ENCODE measurements at regions not wholly inside any gene's neighbourhood (a gene's known extent, or its start where the extent isn't known, plus 50 kb on each side); places are given as distances from the start of the nearest gene placed in this dataset.

GRCh38 chr17:69870751-69871199, 204.2 kb upstream of the KCNJ16 start:
- peaks cover 98% of the 10 kb centered on the region for H3K9me3 ChIP-seq (ENCODE audit: low read length)
- no peaks in the 10 kb centered on the region for H3K4me1 ChIP-seq (ENCODE audit: insufficient read depth, low read length)
- no peaks in the 10 kb centered on the region for H3K79me2 ChIP-seq (ENCODE audit: insufficient read depth, low read length)
- no TSS peak for BruUV-seq (replicated peaks)
- no peaks in the 10 kb centered on the region for H3K36me3 ChIP-seq (replicated peaks in 1 of 2; ENCODE audit: control insufficient read depth in 1 of 2, insufficient read depth in 2 of 2, low read length in 2 of 2)
- intact Hi-C loops (cut with micrococcal nuclease; ENCODE audit: unreplicated experiment) (no loop called here), in situ Hi-C loops (cut with HindIII; ENCODE audit: extremely low pct_ligation_motif_present, low pct_unique_long_range_greater_than_20kb) (no loop called here)
- no peak overlapping the region for H2AFZ ChIP-seq (ENCODE audit: low read length)
- no peak for FAIRE-seq
- H3K27me3 ChIP-seq (ENCODE audit: control insufficient read depth in 1 of 2, insufficient read depth in 2 of 2, low read length in 2 of 2): no peaks in the 10 kb centered on the region
- no peak overlapping the region for H3K9ac ChIP-seq (ENCODE audit: insufficient read depth, low read depth, low read length)
- DNase-seq (ENCODE audit: low spot score): no peak
- TF ChIP-seq PTBP1 (IDR thresholded peaks at IDR 0.05; ENCODE audit: low read depth, low read length, poor library complexity, severe bottlenecking): no peak
- TF ChIP-seq ZNF776 (CRISPR knock-in tag; IDR thresholded peaks at IDR 0.05): no peak
- no peak for TF ChIP-seq ZNF225 (CRISPR knock-in tag; IDR thresholded peaks at IDR 0.05)
- no peak for TF ChIP-seq POGK (CRISPR knock-in tag; conservative IDR thresholded peaks at IDR 0.05)
- no peak for TF ChIP-seq FOXO4 (CRISPR knock-in tag; conservative IDR thresholded peaks at IDR 0.05)
- no peak for TF ChIP-seq ZUFSP (CRISPR knock-in tag; IDR thresholded peaks at IDR 0.05; ENCODE audit: borderline replicate concordance)
- TF ChIP-seq NFIC (IDR thresholded peaks at IDR 0.05; ENCODE audit: low read length): no peak
- TF ChIP-seq ZNF460 (CRISPR knock-in tag; IDR thresholded peaks at IDR 0.05; ENCODE audit: borderline replicate concordance): no peak
- TF ChIP-seq THRA (CRISPR knock-in tag; IDR thresholded peaks at IDR 0.05; ENCODE audit: borderline replicate concordance): no peak
- TF ChIP-seq ZNF891 (CRISPR knock-in tag; IDR thresholded peaks at IDR 0.05): no peak
- TF ChIP-seq MED8 (CRISPR knock-in tag; IDR thresholded peaks at IDR 0.05; ENCODE audit: insufficient replicate concordance): no peak
- no peak for TF ChIP-seq AGO1 (IDR thresholded peaks at IDR 0.05; ENCODE audit: low read depth, low read length, poor library complexity, severe bottlenecking)
- H3K4me3 ChIP-seq (replicated peaks in 1 of 3; ENCODE audit: insufficient read depth in 1 of 3, low read depth in 2 of 3, low read length in 3 of 3): no peak overlapping the region
- WGBS (ENCODE audit: low lambda C conversion rate): 2% methylated on average over 3 of the region's 3 CpGs
- H3K27ac ChIP-seq (ENCODE audit: extremely low read length, insufficient read depth, low read length): no peak overlapping the region
- ChIA-PET POLR2A (no interaction called here), CTCF (ENCODE audit: low intra/inter-chr PET ratio, low total read pairs) (no interaction called here)
- no peak overlapping the region for H3K4me2 ChIP-seq (ENCODE audit: low read depth, low read length)
- ATAC-seq: no peak
- H4K20me1 ChIP-seq (ENCODE audit: insufficient read depth, low read length): no peaks in the 10 kb centered on the region

Data from HepG2 (cell line).